Lower leg skin (tissue), 4 donors: ENCODE measurements at regions not wholly inside any gene's neighbourhood (a gene's known extent, or its start where the extent isn't known, plus 50 kb on each side); places are given as distances from the start of the nearest gene placed in this dataset.

ENCODE experiments used
- DNase-seq, 2 donors: peaks; one replicate each; pipeline ENCODE4 v3.0.0-alpha.2; 2019; ENCODE audit warnings: low spot score in 2 of 2
- H3K4me3 ChIP-seq: fragments of 200-600 bp; sonication (generic); 2 replicates; pipeline ENCODE4 v1.5.1; 2017; ENCODE audit warnings: mild to moderate bottlenecking, low read depth; ENCODE audit not compliant: poor library complexity, severe bottlenecking
- POLR2A ChIP-seq, 2 donors: fragments of 450-650 bp; IDR thresholded peaks; one replicate each; pipeline ENCODE4 v1.6.1; 2016 to 2017; ENCODE audit warnings: antibody characterized with exemption in 2 of 2, mild to moderate bottlenecking in 1 of 2, moderate library complexity in 1 of 2
- WGBS, 2 donors: methylation state at CpG; one replicate each; pipeline ENCODE4 v1.1.5; 2018; 5-methylcytosine and 5-hydroxymethylcytosine counted together
- intact Hi-C: fragments of 100-400 bp; cut with DNase I; formaldehyde crosslinking; loops from one replicate; pipeline ENCODE4 v1.15.0; 2023; ENCODE audit warnings: low total_unique reads
- TF ChIP-seq, protein P1 (sequence below), 3 donors: fragments of 450-650 bp; IDR thresholded peaks; one replicate each; pipeline ENCODE4 v1.5.1; 2016; ENCODE audit warnings: antibody characterized with exemption in 3 of 3, mild to moderate bottlenecking in 3 of 3, moderate library complexity in 2 of 3

DNA sequence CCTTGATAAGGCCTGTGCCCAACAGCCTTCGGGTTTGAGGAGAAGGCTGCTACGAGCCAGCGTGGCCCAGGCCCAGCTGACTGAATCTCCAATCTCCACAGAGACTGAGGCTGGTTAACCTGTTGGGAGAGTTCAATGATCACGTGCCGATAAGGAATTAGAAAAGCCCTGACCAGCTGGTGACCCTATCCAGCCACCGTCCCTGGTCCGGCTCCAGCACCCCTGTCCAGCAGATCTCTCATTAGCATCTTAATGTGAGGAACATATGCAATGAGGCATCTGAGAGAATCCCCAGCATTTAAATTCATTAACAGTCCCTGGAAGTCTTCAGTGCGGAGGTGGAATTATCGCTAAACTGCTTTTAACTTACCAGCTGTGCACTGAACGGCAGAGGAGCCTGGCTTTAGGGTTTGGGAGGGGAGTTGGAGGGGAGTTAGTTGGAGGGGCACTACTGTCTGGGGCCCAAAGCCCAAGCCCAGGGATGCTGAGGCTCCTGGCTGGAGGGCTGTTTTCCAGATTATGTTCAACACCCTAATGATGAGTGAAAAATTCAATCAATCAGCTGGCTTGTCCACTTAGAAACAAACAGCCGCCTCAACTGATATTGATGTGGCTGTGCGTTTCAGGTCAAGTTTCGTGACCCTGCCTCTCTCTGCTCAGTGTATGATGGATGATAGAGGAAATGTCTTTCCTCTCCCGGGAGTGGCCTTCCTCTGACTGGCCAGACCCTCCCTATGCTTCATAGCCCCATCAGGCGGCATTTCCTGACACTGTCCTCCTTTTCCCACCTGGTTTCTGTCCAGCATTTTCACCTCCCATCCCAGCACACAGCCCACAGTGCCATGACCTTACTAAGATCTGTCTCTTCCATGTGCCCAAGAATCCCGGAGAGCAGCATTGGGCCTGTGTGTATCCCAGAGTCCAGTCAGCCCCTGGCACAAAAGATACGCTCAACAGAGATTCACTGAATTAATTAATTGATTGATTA is 184.5 kb downstream of the CCT6B start:
- TF ChIP-seq, protein P1, sequence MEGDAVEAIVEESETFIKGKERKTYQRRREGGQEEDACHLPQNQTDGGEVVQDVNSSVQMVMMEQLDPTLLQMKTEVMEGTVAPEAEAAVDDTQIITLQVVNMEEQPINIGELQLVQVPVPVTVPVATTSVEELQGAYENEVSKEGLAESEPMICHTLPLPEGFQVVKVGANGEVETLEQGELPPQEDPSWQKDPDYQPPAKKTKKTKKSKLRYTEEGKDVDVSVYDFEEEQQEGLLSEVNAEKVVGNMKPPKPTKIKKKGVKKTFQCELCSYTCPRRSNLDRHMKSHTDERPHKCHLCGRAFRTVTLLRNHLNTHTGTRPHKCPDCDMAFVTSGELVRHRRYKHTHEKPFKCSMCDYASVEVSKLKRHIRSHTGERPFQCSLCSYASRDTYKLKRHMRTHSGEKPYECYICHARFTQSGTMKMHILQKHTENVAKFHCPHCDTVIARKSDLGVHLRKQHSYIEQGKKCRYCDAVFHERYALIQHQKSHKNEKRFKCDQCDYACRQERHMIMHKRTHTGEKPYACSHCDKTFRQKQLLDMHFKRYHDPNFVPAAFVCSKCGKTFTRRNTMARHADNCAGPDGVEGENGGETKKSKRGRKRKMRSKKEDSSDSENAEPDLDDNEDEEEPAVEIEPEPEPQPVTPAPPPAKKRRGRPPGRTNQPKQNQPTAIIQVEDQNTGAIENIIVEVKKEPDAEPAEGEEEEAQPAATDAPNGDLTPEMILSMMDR (IDR thresholded peaks at IDR 0.05) = no peak
- no peak for TF ChIP-seq POLR2A (IDR thresholded peaks at IDR 0.05)
- DNase-seq = no peak
- intact Hi-C loops = no loop called here
- WGBS, 2 donors = 59 to 60% methylated on average over 16 to 17 of the region's 17 CpGs
- H3K4me3 ChIP-seq = no peak overlapping the region

DNA sequence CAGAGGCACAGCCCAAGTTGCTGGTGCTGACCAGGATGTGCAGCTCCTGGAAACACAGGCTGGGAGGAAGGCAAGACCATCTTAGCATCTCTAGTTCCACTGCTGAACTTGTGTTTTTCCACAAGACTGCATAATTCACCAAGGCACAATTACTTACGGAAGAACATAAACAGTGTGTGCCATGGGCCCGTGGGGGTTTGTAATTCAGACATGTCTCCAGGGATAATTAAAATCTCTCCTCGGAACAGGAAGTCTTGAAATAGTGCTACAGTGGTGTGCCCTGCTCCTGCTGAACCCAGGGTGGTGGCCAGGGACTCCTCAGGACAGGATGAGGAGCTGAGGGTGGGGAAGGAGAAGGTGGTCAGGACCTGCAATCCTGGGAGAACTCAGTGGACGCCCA is 188.2 kb downstream of the CCT6B start:
- intact Hi-C loops = no loop called here
- 61 to 69% methylated on average over 4 of the region's 4 CpGs for WGBS, 2 donors
- no peak for DNase-seq
- no peak for TF ChIP-seq POLR2A (IDR thresholded peaks at IDR 0.05)
- TF ChIP-seq, protein P1 (IDR thresholded peaks at IDR 0.05) = no peak
- H3K4me3 ChIP-seq = no peak overlapping the region

- WGBS, 2 donors = 60 to 77% methylated on average over 5 of the region's 5 CpGs
- TF ChIP-seq, protein P1 (IDR thresholded peaks at IDR 0.05) = no peak
- no peak for TF ChIP-seq POLR2A (IDR thresholded peaks at IDR 0.05)
- intact Hi-C loops = no loop called here
- H3K4me3 ChIP-seq = no peak overlapping the region
- no peak for DNase-seq
These were observed 189.4 kb downstream of the CCT6B start for GRCh38 chr17:34771891-34772290.

- WGBS, 2 donors = 59 to 70% methylated on average over 3 of the region's 3 CpGs
- intact Hi-C loops = no loop called here
- DNase-seq = no peak
- no peak overlapping the region for H3K4me3 ChIP-seq
- TF ChIP-seq, protein P1 (IDR thresholded peaks at IDR 0.05) = no peak
- TF ChIP-seq POLR2A (IDR thresholded peaks at IDR 0.05) = no peak
These were observed 190.7 kb downstream of the CCT6B start for GRCh38 chr17:34770586-34770985.

DNA sequence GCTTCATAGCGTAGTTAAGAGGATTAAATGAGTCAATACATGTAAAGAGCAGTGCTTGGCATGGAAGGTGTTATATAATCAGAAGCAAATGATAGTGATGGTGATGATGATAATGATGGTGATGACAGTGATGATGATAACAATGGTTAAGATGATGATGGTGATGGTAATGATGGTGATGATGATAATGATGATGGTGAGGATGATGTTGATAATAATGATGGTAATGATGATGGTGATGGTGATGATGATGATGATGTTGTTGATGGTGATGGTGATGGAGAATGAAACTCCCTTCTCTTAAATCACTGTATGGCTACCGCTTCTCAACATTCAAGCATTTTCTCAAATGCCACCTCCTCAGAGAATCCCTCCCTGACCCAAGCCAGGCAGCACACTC is 190.5 kb downstream of the TMEM132E start:
- no peak for DNase-seq
- TF ChIP-seq, protein P1 (IDR thresholded peaks at IDR 0.05) = no peak
- TF ChIP-seq POLR2A (IDR thresholded peaks at IDR 0.05) = no peak
- intact Hi-C loops = no loop called here
- WGBS, 2 donors = 61 to 87% methylated on average over 2 of the region's 2 CpGs
- H3K4me3 ChIP-seq = no peak overlapping the region
